SU-DHL-6 (cell line): ENCODE measurements at regions not wholly inside any gene's neighbourhood (a gene's known extent, or its start where the extent isn't known, plus 50 kb on each side); places are given as distances from the start of the nearest gene placed in this dataset.

Experiments
- H2AFZ ChIP-seq: fragments of 200-600 bp; sonication (generic); 2 replicates; pipeline ENCODE4 v1.6.1; 2014; ENCODE audit warnings: low read depth, mild to moderate bottlenecking, moderate library complexity, mixed read lengths, antibody characterized with exemption, low read length; ENCODE audit not compliant: severe bottlenecking
- H3F3A ChIP-seq: fragments of 200-600 bp; shearing (Covaris generic); 2 replicates; pipeline ENCODE4 v1.6.0; 2016; ENCODE audit warnings: antibody characterized with exemption, mild to moderate bottlenecking; ENCODE audit not compliant: insufficient read depth
- H3K27ac ChIP-seq: fragments of 200-600 bp; sonication (generic); 2 replicates; pipeline ENCODE4 v1.5.1; 2016; ENCODE audit warnings: low read depth, mild to moderate bottlenecking, low read length, moderate library complexity, mixed read lengths
- H3K27me3 ChIP-seq: fragments of 200-600 bp; sonication (generic), shearing (Covaris generic); 2 replicates; pipeline ENCODE4 v1.6.0; 2014; ENCODE audit warnings: mild to moderate bottlenecking, low read length
- H3K36me3 ChIP-seq: fragments of 200-600 bp; sonication (generic); 2 replicates; pipeline ENCODE4 v1.6.1; 2014; ENCODE audit warnings: mild to moderate bottlenecking, low read length, mixed read lengths
- H3K4me2 ChIP-seq: fragments of 300-600, 200-600 bp; shearing (Covaris generic), sonication (generic); 2 replicates; pipeline ENCODE4 v1.6.0; 2014; ENCODE audit warnings: low read length, low read depth, mild to moderate bottlenecking; ENCODE audit not compliant: poor library complexity, severe bottlenecking
- H3K4me3 ChIP-seq: fragments of 200-600 bp; sonication (generic); 2 replicates; pipeline ENCODE4 v1.5.1; 2014; ENCODE audit warnings: antibody characterized with exemption, low read length, mild to moderate bottlenecking, mixed read lengths; ENCODE audit not compliant: insufficient read depth, poor library complexity, severe bottlenecking
- H3K79me2 ChIP-seq: fragments of 200-600 bp; sonication (generic); 2 replicates; pipeline ENCODE4 v1.6.1; 2014; ENCODE audit warnings: mild to moderate bottlenecking, low read length, moderate library complexity; ENCODE audit not compliant: insufficient read depth
- H3K9ac ChIP-seq: fragments of 200-600 bp; sonication (generic); 2 replicates; pipeline ENCODE4 v1.7.0; 2014; ENCODE audit warnings: mild to moderate bottlenecking, low read length
- H3K9me2 ChIP-seq: fragments of 200-600 bp; sonication (generic); replicated peaks from 2 replicates; pipeline ENCODE4 v1.6.1; 2014; ENCODE audit warnings: low read length; ENCODE audit not compliant: insufficient read depth
- H3K9me3 ChIP-seq: fragments of 200-600 bp; sonication (generic); 2 replicates; pipeline ENCODE4 v1.6.1; 2014; ENCODE audit warnings: low read length, mixed read lengths; ENCODE audit not compliant: insufficient read depth
- H4K20me1 ChIP-seq: fragments of 200-600 bp; sonication (generic); 2 replicates; pipeline ENCODE4 v1.6.1; 2014; ENCODE audit warnings: low read depth, mild to moderate bottlenecking, antibody characterized with exemption, low read length, moderate library complexity, mixed read lengths
- EZH2phosphoT487 ChIP-seq: fragments of 200-600 bp; sonication (generic), shearing (Covaris generic); conservative IDR thresholded peaks from 2 replicates; pipeline ENCODE4 v1.6.1; 2018; ENCODE audit warnings: mild to moderate bottlenecking, antibody characterized with exemption, low read length, moderate library complexity, mixed read lengths
- TF ChIP-seq, protein P1 (sequence below): fragments of 200-600 bp; sonication (generic); IDR thresholded peaks from one replicate; pipeline ENCODE4 v1.5.1; 2017; ENCODE audit warnings: antibody characterized with exemption, mild to moderate bottlenecking, low read length, moderate library complexity; ENCODE audit not compliant: insufficient read depth, poor library complexity, severe bottlenecking

DNA sequence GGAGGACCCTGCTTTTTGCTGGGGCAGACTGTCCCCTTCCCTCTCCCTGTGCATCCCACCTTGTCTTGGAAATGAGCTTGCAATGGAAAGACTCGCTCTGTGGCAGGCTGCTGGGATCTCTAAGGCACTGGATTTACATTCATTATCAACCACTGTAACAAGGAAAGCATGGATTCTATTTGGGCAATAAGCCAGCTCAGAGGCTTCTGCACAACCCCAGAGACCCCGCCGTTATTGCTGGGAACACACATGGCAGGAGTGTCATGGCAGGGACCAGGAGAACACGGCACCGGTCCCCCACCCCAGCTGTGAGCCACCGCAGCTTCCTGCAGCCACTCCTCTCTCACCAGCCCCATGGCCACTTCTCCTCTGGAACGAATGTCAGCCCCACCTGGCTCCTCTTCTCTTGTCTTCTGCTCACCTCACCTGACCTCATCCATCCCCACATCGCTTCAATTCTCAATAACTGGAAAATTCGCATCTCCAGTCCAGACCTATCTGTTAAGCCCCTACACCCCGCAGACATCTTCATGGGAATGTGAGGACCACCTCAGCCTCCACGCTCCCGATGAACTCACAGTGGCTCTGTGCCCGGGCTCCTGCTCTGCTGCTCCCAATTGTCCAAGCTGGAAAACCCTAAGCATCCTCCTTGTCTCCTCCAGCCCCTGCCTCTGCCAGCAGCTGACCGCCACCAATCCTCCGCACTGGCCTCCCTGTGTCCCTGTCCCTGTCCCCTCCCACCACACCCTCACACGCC is 181.5 kb downstream of the USP12 start:
- no peaks in the 10 kb centered on the region for H3K27me3 ChIP-seq
- TF ChIP-seq, protein P1, sequence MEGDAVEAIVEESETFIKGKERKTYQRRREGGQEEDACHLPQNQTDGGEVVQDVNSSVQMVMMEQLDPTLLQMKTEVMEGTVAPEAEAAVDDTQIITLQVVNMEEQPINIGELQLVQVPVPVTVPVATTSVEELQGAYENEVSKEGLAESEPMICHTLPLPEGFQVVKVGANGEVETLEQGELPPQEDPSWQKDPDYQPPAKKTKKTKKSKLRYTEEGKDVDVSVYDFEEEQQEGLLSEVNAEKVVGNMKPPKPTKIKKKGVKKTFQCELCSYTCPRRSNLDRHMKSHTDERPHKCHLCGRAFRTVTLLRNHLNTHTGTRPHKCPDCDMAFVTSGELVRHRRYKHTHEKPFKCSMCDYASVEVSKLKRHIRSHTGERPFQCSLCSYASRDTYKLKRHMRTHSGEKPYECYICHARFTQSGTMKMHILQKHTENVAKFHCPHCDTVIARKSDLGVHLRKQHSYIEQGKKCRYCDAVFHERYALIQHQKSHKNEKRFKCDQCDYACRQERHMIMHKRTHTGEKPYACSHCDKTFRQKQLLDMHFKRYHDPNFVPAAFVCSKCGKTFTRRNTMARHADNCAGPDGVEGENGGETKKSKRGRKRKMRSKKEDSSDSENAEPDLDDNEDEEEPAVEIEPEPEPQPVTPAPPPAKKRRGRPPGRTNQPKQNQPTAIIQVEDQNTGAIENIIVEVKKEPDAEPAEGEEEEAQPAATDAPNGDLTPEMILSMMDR: no peak
- TF ChIP-seq EZH2phosphoT487: no peak
- H3K9ac ChIP-seq: no peak overlapping the region
- no peak overlapping the region for H3K4me2 ChIP-seq
- H4K20me1 ChIP-seq: no peaks in the 10 kb centered on the region
- no peaks in the 10 kb centered on the region for H3K36me3 ChIP-seq
- no peak overlapping the region for H2AFZ ChIP-seq
- H3K27ac ChIP-seq: no peak overlapping the region
- H3K4me3 ChIP-seq: no peak overlapping the region
- H3F3A ChIP-seq: no peaks in the 10 kb centered on the region
- H3K9me2 ChIP-seq: no peaks in the 10 kb centered on the region
- H3K9me3 ChIP-seq: no peaks in the 10 kb centered on the region
- H3K79me2 ChIP-seq: no peaks in the 10 kb centered on the region

DNA sequence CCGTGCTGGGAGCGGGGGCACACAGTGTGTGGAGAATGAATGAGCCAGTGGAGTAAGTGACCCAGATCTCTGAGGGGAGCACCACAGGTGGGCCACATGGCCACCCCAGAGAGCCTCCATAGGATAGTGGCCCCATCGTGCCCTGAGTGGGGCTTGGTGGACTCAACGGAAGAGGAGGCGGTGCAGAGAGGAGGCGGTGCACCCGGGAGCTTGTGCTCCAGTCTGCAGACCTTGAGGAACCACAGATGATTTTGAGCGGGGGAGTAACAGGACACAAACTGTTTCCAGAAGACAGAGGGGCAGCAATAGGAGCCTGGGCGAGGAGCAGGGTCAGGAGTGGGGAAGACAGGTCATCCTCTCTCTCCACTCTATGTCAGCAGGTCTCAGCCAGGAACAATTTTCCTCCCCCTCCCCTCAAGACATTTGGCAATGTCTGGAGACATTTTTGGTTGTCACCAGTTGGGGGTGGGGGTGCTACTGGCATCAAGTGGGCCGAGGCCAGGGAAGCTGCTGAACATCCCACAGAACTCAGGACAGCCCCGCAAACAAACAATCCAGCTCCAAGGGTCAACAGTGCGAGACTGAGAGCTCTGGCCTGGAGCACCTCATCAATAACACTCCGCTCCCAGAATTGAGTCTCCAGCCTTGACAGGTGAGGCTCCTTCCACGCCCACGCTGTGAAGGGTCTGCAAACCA is 182.2 kb downstream of the USP12 start:
- Histone ChIP-seq H3K4me2 (no peak overlapping the region), H3K9me3 (no peaks in the 10 kb centered on the region), H3F3A (no peaks in the 10 kb centered on the region), H3K4me3 (no peak overlapping the region), H3K9me2 (no peaks in the 10 kb centered on the region), H3K27ac (no peak overlapping the region), H2AFZ (no peak overlapping the region), H3K9ac (no peak overlapping the region), H3K27me3 (no peaks in the 10 kb centered on the region), H4K20me1 (no peaks in the 10 kb centered on the region), H3K79me2 (no peaks in the 10 kb centered on the region), H3K36me3 (no peaks in the 10 kb centered on the region)
- TF ChIP-seq EZH2phosphoT487: no peak
- TF ChIP-seq, protein P1: no peak

DNA sequence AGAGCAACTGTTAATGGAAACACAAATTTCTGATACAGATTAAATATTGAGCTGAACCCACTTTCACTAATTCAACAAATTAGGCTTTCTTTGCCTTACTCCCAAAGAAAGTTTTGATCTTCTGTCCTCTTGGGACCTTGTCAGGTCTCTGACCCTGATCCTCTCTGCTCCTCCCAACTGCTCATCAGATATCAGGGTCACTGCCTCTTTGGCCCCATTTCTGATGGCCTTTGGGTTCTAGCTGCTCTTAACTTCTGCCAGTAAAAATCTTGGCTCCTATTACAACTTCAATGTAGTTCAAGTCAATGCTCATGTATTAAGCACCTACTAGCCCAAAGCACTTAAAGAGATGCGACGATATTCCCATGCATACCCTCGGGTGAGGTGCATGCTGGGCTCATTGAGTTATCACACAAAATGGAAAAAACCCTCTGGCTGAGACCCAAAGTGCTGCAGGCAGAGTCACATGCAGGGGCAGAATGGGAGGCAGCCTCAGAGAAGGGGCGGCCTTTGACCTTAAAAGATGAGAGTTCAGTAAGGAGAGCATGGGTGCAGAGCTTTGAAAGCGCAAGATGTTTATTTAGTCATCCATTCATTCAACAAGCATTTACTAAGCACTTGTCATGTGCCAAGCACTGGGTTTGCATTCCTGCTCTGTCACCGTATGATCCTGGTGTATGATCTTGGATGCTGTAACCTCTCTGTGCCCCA is 183.4 kb downstream of the USP12 start:
- H4K20me1 ChIP-seq: no peaks in the 10 kb centered on the region
- H3F3A ChIP-seq: no peaks in the 10 kb centered on the region
- TF ChIP-seq, protein P1: no peak
- H3K27me3 ChIP-seq: no peaks in the 10 kb centered on the region
- H3K9me3 ChIP-seq: no peaks in the 10 kb centered on the region
- H2AFZ ChIP-seq: no peak overlapping the region
- H3K36me3 ChIP-seq: no peaks in the 10 kb centered on the region
- no peak overlapping the region for H3K4me2 ChIP-seq
- no peaks in the 10 kb centered on the region for H3K9me2 ChIP-seq
- H3K27ac ChIP-seq: no peak overlapping the region
- no peak overlapping the region for H3K4me3 ChIP-seq
- no peaks in the 10 kb centered on the region for H3K79me2 ChIP-seq
- no peak overlapping the region for H3K9ac ChIP-seq
